Right lobe of liver (tissue), 6 donors: ENCODE measurements at regions not wholly inside any gene's neighbourhood (a gene's known extent, or its start where the extent isn't known, plus 50 kb on each side); places are given as distances from the start of the nearest gene placed in this dataset.

ENCODE experiments used
- ATAC-seq, 4 donors: fragments of 200-7000 bp; cut with Tn5 transposase; one replicate each; pipeline ENCODE4 v1.9.1; 2020; ENCODE audit warnings: mild to moderate bottlenecking in 4 of 4, moderate library complexity in 4 of 4
- DNase-seq, 3 donors: peaks; one replicate each; pipeline ENCODE4 v3.0.0-alpha.2; 2020
- H3K27ac ChIP-seq, 3 donors: fragments of 200-600 bp; one replicate each; pipeline ENCODE4 v1.8.0; 2022
- H3K27me3 ChIP-seq, 2 donors: fragments of 200-600 bp; one replicate each; pipeline ENCODE4 v1.8.0; 2022
- H3K36me3 ChIP-seq, 4 donors: fragments of 200-600 bp; sonication (generic) in 1 of 4; one replicate each; pipeline versions ENCODE4 v1.5.1 to v1.8.0; 2017 to 2022; ENCODE audit warnings: control low read depth in 1 of 4
- H3K4me1 ChIP-seq, 4 donors: fragments of 200-600 bp; sonication (generic) in 1 of 4; one replicate each; pipeline versions ENCODE4 v1.5.1 to v1.8.0; 2017 to 2022; ENCODE audit warnings: control low read depth in 1 of 4
- H3K4me3 ChIP-seq, 3 donors: fragments of 200-600 bp; one replicate each; pipeline ENCODE4 v1.8.0; 2022
- H3K9me3 ChIP-seq, 4 donors: fragments of 200-600 bp; sonication (generic) in 1 of 4; one replicate each; pipeline versions ENCODE4 v1.5.1 to v1.8.0; 2017 to 2022; ENCODE audit warnings: control low read depth in 1 of 4
- POLR2A ChIP-seq: fragments of 450-650 bp; IDR thresholded peaks from one replicate; pipeline ENCODE4 v1.6.1; 2017; ENCODE audit warnings: antibody characterized with exemption, mild to moderate bottlenecking
- WGBS: methylation state at CpG from one replicate; pipeline ENCODE4 v1.1.6; 2018; ENCODE audit warnings: low coverage, low lambda C conversion rate; ENCODE audit not compliant: insufficient coverage; ENCODE audit errors: missing lambda C conversion rate; 5-methylcytosine and 5-hydroxymethylcytosine counted together
- intact Hi-C, 2 donors: fragments of 100-400 bp; cut with DNase I; formaldehyde crosslinking; loops; one replicate each; pipeline versions ENCODE4 v1.11.2 to v1.14.1; 2022
- TF ChIP-seq, protein P1 (sequence below), 4 donors: fragments of 200-600 bp in 3 of 4; fragments of 450-650 bp in 1 of 4; IDR thresholded peaks; one replicate each; pipeline versions ENCODE4 v1.5.1 to v1.8.0; 2016 to 2022; ENCODE audit warnings: antibody characterized with exemption in 4 of 4, mild to moderate bottlenecking in 2 of 4
- donor health status: DM: no; HTN: yes; CAD: no.
- donor health status: DM: no; HTN: no; CAD: no.
- donor health status: DM: no; HTN: no; CAD: no.
- donor health status: DM: no; HTN: yes; CAD: no.
- donor health status: DM: no; HTN: yes; CAD: no.

DNA sequence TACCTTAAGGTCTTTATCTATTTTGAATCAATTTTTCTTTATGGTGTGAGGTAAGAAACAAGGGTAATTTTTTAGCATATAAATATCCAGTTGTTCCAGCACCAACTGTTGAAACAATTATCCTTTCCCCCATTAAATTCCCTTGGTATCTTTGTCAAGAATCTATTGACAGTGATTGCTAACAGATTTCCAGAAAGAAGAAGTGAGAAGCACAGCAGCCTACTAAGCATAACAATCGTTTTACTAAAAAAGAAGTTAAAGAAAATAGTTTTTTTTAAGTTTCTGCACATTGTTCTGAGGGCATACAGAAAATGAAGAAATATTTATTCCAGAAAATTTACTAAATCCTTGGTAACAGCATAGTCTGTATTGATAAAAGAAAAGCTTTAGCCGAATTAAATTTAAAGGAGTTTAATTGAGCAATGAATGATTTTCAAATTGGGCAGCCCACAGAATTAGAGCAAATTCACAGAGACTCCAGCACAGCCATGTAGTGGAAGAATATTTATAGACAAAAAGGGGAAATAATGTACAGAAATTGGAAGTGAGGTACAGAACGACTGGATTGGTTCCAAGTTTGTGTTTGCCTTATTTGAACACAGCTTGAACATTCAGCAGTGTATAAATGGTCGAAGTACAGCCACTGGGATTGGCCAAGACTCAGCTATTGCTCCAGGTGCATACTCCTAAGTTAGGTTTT is 97.9 kb upstream of the UST start:
- intact Hi-C loops, result no loop called here
- H3K9me3 ChIP-seq, result no peaks in the 10 kb centered on the region
- H3K4me1 ChIP-seq, result no peaks in the 10 kb centered on the region
- H3K27me3 ChIP-seq, result no peaks in the 10 kb centered on the region
- H3K36me3 ChIP-seq, result no peaks in the 10 kb centered on the region
- WGBS, result 25% methylated on average over 4 of the region's 4 CpGs
- TF ChIP-seq POLR2A, result no peak
- TF ChIP-seq, protein P1, sequence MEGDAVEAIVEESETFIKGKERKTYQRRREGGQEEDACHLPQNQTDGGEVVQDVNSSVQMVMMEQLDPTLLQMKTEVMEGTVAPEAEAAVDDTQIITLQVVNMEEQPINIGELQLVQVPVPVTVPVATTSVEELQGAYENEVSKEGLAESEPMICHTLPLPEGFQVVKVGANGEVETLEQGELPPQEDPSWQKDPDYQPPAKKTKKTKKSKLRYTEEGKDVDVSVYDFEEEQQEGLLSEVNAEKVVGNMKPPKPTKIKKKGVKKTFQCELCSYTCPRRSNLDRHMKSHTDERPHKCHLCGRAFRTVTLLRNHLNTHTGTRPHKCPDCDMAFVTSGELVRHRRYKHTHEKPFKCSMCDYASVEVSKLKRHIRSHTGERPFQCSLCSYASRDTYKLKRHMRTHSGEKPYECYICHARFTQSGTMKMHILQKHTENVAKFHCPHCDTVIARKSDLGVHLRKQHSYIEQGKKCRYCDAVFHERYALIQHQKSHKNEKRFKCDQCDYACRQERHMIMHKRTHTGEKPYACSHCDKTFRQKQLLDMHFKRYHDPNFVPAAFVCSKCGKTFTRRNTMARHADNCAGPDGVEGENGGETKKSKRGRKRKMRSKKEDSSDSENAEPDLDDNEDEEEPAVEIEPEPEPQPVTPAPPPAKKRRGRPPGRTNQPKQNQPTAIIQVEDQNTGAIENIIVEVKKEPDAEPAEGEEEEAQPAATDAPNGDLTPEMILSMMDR (IDR thresholded peaks at IDR 0.05), result no peak
- H3K27ac ChIP-seq, result no peak overlapping the region
- no peak overlapping the region for H3K4me3 ChIP-seq
- DNase-seq, result no peak
- ATAC-seq, result peak in 2 of 4 donors; percentile 20 to 25

DNA sequence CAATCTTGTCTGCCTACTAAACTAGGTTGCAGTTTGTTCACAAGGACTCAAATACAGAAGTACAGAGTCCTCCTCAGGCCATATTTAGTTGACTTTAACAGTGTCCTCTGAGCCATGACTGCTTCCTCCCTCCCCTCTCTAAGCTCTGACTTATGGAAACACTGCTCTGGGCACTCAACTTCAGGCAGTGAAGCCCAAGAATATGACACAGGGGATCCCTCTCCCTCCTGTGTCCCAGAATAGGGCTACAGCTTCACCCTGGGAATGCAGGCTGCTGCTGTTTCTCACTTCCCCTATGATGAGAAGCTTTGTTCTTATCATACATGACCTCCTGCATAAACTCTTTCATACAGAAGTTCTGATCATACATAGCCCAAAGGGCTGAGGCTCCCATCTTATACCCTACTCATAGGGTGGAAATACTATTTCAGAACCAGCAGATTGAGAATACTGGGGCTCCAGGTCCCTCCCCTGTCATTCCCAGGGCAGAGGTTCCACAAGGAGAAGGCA is 97.3 kb upstream of the UST start:
- H3K27me3 ChIP-seq, result no peaks in the 10 kb centered on the region
- H3K9me3 ChIP-seq, result no peaks in the 10 kb centered on the region
- no peak overlapping the region for H3K27ac ChIP-seq
- H3K4me1 ChIP-seq, result no peaks in the 10 kb centered on the region
- no peaks in the 10 kb centered on the region for H3K36me3 ChIP-seq
- no peak for TF ChIP-seq POLR2A
- TF ChIP-seq, protein P1 (IDR thresholded peaks at IDR 0.05), result no peak
- no peak overlapping the region for H3K4me3 ChIP-seq
- intact Hi-C loops, result no loop called here
- ATAC-seq, result no peak
- DNase-seq, result no peak

GRCh38 chr6:148650941-148651505 is 95.8 kb upstream of the UST start:
- H3K4me1 ChIP-seq, result no peaks in the 10 kb centered on the region
- WGBS, result 40% methylated on average over 2 of the region's 2 CpGs
- DNase-seq, result no peak
- H3K4me3 ChIP-seq, result no peak overlapping the region
- intact Hi-C loops, result no loop called here
- no peaks in the 10 kb centered on the region for H3K9me3 ChIP-seq
- no peak for TF ChIP-seq POLR2A
- TF ChIP-seq, protein P1 (IDR thresholded peaks at IDR 0.05), result no peak
- no peaks in the 10 kb centered on the region for H3K27me3 ChIP-seq
- no peak for ATAC-seq
- H3K27ac ChIP-seq, result no peak overlapping the region
- no peaks in the 10 kb centered on the region for H3K36me3 ChIP-seq

DNA sequence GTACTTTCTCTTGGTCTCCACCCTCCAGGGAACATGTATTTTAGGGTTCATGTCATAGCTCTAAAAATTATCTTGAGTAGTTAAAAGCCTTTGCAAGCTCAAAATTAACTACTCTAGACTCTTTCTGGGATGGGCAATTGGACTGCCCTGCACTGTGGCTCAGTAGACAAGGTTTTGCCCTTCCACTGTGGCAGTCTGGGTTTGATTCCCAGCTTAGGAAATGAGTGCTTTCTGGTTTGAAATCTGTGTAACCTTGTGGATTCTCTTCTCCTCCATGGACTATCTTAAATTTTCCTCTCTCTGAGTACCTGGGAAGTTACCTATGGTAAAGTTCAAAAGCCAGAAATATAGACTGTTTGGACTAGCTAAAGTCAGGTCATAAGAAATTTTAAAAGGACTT is 94.6 kb upstream of the UST start:
- no peak overlapping the region for H3K27ac ChIP-seq
- no peak for ATAC-seq
- DNase-seq, result no peak
- no peaks in the 10 kb centered on the region for H3K27me3 ChIP-seq
- no peaks in the 10 kb centered on the region for H3K36me3 ChIP-seq
- H3K4me1 ChIP-seq, result no peaks in the 10 kb centered on the region
- TF ChIP-seq, protein P1 (IDR thresholded peaks at IDR 0.05), result no peak
- TF ChIP-seq POLR2A, result no peak
- no peaks in the 10 kb centered on the region for H3K9me3 ChIP-seq
- intact Hi-C loops, result no loop called here
- no peak overlapping the region for H3K4me3 ChIP-seq
